K562 (cell line): ENCODE measurements at regions not wholly inside any gene's neighbourhood (a gene's known extent, or its start where the extent isn't known, plus 50 kb on each side); places are given as distances from the start of the nearest gene placed in this dataset.

Experiments used
- ARID1B ChIP-seq: fragments of 450-650 bp; IDR thresholded peaks from 2 replicates; pipeline ENCODE4 v1.6.1; 2016; ENCODE audit warnings: antibody characterized with exemption, mild to moderate bottlenecking, inconsistent platforms
- BRD9 ChIP-seq: fragments of 450-650 bp; IDR thresholded peaks from 2 replicates; pipeline ENCODE4 v1.6.1; 2018; ENCODE audit warnings: low read depth; ENCODE audit not compliant: partially characterized antibody
- CC2D1A ChIP-seq: fragments of 450-650 bp; IDR thresholded peaks from 2 replicates; pipeline ENCODE4 v1.6.1; 2017; ENCODE audit warnings: mild to moderate bottlenecking
- ELF4 ChIP-seq: fragments of 450-650 bp; formaldehyde crosslinking; IDR thresholded peaks from 2 replicates; pipeline ENCODE4 v1.4.0; 2022; ENCODE audit warnings: missing genetic modification characterization
- FOXO4 ChIP-seq: fragments of 450-650 bp; formaldehyde crosslinking; IDR thresholded peaks from 2 replicates; pipeline ENCODE4 v1.4.0; 2020; ENCODE audit warnings: mild to moderate bottlenecking, moderate library complexity
- HMG20A ChIP-seq: fragments of 450-650 bp; formaldehyde crosslinking; conservative IDR thresholded peaks from 2 replicates; pipeline ENCODE4 v1.4.0; 2020; ENCODE audit warnings: mild to moderate bottlenecking, mixed read lengths
- HMGN3 ChIP-seq: IDR thresholded peaks from 2 replicates; pipeline ENCODE4 v1.6.1; 2011; ENCODE audit warnings: borderline replicate concordance, low read depth, mild to moderate bottlenecking, mixed read lengths, low read length; ENCODE audit not compliant: insufficient read length; ENCODE audit errors: extremely low read depth
- HOXB6 ChIP-seq: fragments of 250-450 bp; sonication (Bioruptor Pico); IDR thresholded peaks from 2 replicates; pipeline ENCODE4 v1.5.1; 2022; ENCODE audit warnings: mild to moderate bottlenecking, borderline replicate concordance
- LCOR ChIP-seq: sonication (generic); formaldehyde crosslinking; IDR thresholded peaks from 2 replicates; pipeline ENCODE4 v1.8.0; 2022; ENCODE audit warnings: mild to moderate bottlenecking, missing genetic modification reagents
- MAFG ChIP-seq: fragments of 450-650 bp; conservative IDR thresholded peaks from 2 replicates; pipeline ENCODE4 v1.6.1; 2016; ENCODE audit warnings: missing genetic modification characterization, missing compliant biosample characterization
- MECOM ChIP-seq: fragments of 250-450 bp; sonication (Bioruptor Pico); IDR thresholded peaks from 2 replicates; pipeline ENCODE4 v1.8.0; 2022; ENCODE audit warnings: inconsistent platforms
- NCOA4 ChIP-seq: fragments of 450-650 bp; IDR thresholded peaks from 2 replicates; pipeline ENCODE4 v1.6.1; 2018; ENCODE audit warnings: mild to moderate bottlenecking; ENCODE audit not compliant: partially characterized antibody
- NR1H2 ChIP-seq: sonication (generic); formaldehyde crosslinking; IDR thresholded peaks from 2 replicates; pipeline ENCODE4 v1.4.0; 2020; ENCODE audit warnings: mild to moderate bottlenecking, missing genetic modification reagents
- PRPF4 ChIP-seq: fragments of 200-400 bp; formaldehyde crosslinking; IDR thresholded peaks from one replicate; pipeline ENCODE4 v1.6.1; 2017; ENCODE audit warnings: low read length, low read depth, mild to moderate bottlenecking; ENCODE audit not compliant: insufficient read depth, poor library complexity, severe bottlenecking
- SOX6 ChIP-seq: fragments of 450-650 bp; IDR thresholded peaks from 2 replicates; pipeline ENCODE4 v1.6.1; 2014; ENCODE audit warnings: mild to moderate bottlenecking
- SP1 ChIP-seq: sonication (generic); formaldehyde crosslinking; IDR thresholded peaks from 2 replicates; pipeline ENCODE4 v1.8.1; 2022; ENCODE audit warnings: mild to moderate bottlenecking, missing genetic modification reagents
- XRCC5 ChIP-seq: fragments of 200-400 bp; formaldehyde crosslinking; IDR thresholded peaks from 2 replicates; pipeline ENCODE4 v1.6.1; 2017; ENCODE audit warnings: low read depth, mild to moderate bottlenecking, low read length
- ZNF316 ChIP-seq: fragments of 450-650 bp; IDR thresholded peaks from 2 replicates; pipeline ENCODE4 v1.6.1; 2016
- TF ChIP-seq, protein P1 (sequence below): sonication (generic); formaldehyde crosslinking; IDR thresholded peaks from 2 replicates; pipeline ENCODE4 v1.8.1; 2023; ENCODE audit warnings: mild to moderate bottlenecking, missing genetic modification reagents
- TF ChIP-seq, protein P2 (sequence below): IDR thresholded peaks from 2 replicates; pipeline ENCODE4 v1.6.1; 2011; ENCODE audit not compliant: insufficient read length; ENCODE audit errors: extremely low read depth
- TF ChIP-seq, protein P3 (sequence below): sonication (generic); formaldehyde crosslinking; IDR thresholded peaks from 2 replicates; pipeline ENCODE4 v1.5.0; 2020; ENCODE audit warnings: missing genetic modification reagents
- TF ChIP-seq, protein P4 (sequence below): IDR thresholded peaks from 3 replicates; pipeline ENCODE4 v1.6.1; 2011; ENCODE audit warnings: borderline replicate concordance, mild to moderate bottlenecking, moderate library complexity; ENCODE audit not compliant: insufficient read length; ENCODE audit errors: extremely low read depth

GRCh38 chr12:74043343-74043742 is 494.3 kb upstream of the ATXN7L3B start (continued):
- TF ChIP-seq XRCC5 (no peak), ARID1B (no peak), MAFG (tag) (0 out of 2 replicates have a peak, but pooled peaks have one; percentile 11), CC2D1A (peak; percentile 37; the same call in 1 of the 2 replicates), NR1H2 (CRISPR knock-in tag) (no peak), ZNF316 (peak; percentile 40; the same call in 1 of the 2 replicates), NCOA4 (no peak), FOXO4 (CRISPR knock-in tag) (no peak), HMGN3 (no peak), SOX6 (no peak), ELF4 (CRISPR knock-in tag) (no peak), MECOM (CRISPR knock-in tag) (no peak), HMG20A (CRISPR knock-in tag) (no peak), SP1 (no peak), HOXB6 (CRISPR knock-in tag) (no peak), LCOR (CRISPR knock-in tag) (no peak), PRPF4 (no peak), BRD9 (no peak)
- TF ChIP-seq, protein P1, sequence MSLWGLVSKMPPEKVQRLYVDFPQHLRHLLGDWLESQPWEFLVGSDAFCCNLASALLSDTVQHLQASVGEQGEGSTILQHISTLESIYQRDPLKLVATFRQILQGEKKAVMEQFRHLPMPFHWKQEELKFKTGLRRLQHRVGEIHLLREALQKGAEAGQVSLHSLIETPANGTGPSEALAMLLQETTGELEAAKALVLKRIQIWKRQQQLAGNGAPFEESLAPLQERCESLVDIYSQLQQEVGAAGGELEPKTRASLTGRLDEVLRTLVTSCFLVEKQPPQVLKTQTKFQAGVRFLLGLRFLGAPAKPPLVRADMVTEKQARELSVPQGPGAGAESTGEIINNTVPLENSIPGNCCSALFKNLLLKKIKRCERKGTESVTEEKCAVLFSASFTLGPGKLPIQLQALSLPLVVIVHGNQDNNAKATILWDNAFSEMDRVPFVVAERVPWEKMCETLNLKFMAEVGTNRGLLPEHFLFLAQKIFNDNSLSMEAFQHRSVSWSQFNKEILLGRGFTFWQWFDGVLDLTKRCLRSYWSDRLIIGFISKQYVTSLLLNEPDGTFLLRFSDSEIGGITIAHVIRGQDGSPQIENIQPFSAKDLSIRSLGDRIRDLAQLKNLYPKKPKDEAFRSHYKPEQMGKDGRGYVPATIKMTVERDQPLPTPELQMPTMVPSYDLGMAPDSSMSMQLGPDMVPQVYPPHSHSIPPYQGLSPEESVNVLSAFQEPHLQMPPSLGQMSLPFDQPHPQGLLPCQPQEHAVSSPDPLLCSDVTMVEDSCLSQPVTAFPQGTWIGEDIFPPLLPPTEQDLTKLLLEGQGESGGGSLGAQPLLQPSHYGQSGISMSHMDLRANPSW (CRISPR knock-in tag) = no peak
- TF ChIP-seq, protein P2, sequence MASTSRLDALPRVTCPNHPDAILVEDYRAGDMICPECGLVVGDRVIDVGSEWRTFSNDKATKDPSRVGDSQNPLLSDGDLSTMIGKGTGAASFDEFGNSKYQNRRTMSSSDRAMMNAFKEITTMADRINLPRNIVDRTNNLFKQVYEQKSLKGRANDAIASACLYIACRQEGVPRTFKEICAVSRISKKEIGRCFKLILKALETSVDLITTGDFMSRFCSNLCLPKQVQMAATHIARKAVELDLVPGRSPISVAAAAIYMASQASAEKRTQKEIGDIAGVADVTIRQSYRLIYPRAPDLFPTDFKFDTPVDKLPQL = no peak
- TF ChIP-seq, protein P3, sequence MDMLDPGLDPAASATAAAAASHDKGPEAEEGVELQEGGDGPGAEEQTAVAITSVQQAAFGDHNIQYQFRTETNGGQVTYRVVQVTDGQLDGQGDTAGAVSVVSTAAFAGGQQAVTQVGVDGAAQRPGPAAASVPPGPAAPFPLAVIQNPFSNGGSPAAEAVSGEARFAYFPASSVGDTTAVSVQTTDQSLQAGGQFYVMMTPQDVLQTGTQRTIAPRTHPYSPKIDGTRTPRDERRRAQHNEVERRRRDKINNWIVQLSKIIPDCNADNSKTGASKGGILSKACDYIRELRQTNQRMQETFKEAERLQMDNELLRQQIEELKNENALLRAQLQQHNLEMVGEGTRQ (CRISPR knock-in tag) = no peak
- TF ChIP-seq, protein P4, sequence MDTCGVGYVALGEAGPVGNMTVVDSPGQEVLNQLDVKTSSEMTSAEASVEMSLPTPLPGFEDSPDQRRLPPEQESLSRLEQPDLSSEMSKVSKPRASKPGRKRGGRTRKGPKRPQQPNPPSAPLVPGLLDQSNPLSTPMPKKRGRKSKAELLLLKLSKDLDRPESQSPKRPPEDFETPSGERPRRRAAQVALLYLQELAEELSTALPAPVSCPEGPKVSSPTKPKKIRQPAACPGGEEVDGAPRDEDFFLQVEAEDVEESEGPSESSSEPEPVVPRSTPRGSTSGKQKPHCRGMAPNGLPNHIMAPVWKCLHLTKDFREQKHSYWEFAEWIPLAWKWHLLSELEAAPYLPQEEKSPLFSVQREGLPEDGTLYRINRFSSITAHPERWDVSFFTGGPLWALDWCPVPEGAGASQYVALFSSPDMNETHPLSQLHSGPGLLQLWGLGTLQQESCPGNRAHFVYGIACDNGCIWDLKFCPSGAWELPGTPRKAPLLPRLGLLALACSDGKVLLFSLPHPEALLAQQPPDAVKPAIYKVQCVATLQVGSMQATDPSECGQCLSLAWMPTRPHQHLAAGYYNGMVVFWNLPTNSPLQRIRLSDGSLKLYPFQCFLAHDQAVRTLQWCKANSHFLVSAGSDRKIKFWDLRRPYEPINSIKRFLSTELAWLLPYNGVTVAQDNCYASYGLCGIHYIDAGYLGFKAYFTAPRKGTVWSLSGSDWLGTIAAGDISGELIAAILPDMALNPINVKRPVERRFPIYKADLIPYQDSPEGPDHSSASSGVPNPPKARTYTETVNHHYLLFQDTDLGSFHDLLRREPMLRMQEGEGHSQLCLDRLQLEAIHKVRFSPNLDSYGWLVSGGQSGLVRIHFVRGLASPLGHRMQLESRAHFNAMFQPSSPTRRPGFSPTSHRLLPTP = no peak
